Stimulated activated CD8-positive, alpha-beta memory T cell treated with anti-CD3 and anti-CD28 coated beads, Interleukin-7, amount 100 ng/mL, for 1 hour (primary cell): ENCODE measurements at regions not wholly inside any gene's neighbourhood (a gene's known extent, or its start where the extent isn't known, plus 50 kb on each side); places are given as distances from the start of the nearest gene placed in this dataset.
A peak's percentile ranks its signal among the peaks of the same experiment; 100 is the strongest.
"Not testable (repeated sequence)": the region's sequence is repeated elsewhere in the genome, so short reads cannot be mapped to it uniquely, and the experiment has no call there.

Experiments
- DNase-seq, 2 donors: peaks; one replicate each; pipeline ENCODE4 v3.0.0-alpha.2; 2020; ENCODE audit warnings: low read depth in 2 of 2

GRCh38 chr17:77086433-77087010, 54.2 kb upstream of the SEC14L1 start:
- peak; percentile 58 to 74 for DNase-seq

GRCh38 chr17:77087650-77088454, 52.9 kb upstream of the SEC14L1 start:
- no peak for DNase-seq

- DNase-seq: peak; percentile 68 to 80
Measured at GRCh38 chr17:77088455-77089123, 52.2 kb upstream of the SEC14L1 start.

GRCh38 chr17:77089124-77089490, 51.7 kb upstream of the SEC14L1 start:
- DNase-seq: no peak

GRCh38 chr17:77089949-77090348, 50.8 kb upstream of the SEC14L1 start:
- DNase-seq: not testable (repeated sequence)

GRCh38 chr17:77090476-77090875, 50.3 kb upstream of the SEC14L1 start:
- no peak for DNase-seq
